K562 (cell line): ENCODE measurements at regions not wholly inside any gene's neighbourhood (a gene's known extent, or its start where the extent isn't known, plus 50 kb on each side); places are given as distances from the start of the nearest gene placed in this dataset.

Experiments used
- BACH1 ChIP-seq: fragments of 200-800 bp; sonication (Bioruptor generic); IDR thresholded peaks from 2 replicates; pipeline ENCODE4 v1.6.1; 2016; ENCODE audit warnings: missing genetic modification characterization, missing compliant biosample characterization
- BRD4 ChIP-seq: fragments of 200-600 bp; sonication (generic); IDR thresholded peaks from 2 replicates; pipeline ENCODE4 v1.6.1; 2017; ENCODE audit warnings: inconsistent platforms
- FOXJ3 ChIP-seq: sonication (generic); formaldehyde crosslinking; IDR thresholded peaks from 2 replicates; pipeline ENCODE4 v1.4.0; 2020; ENCODE audit warnings: mild to moderate bottlenecking, missing genetic modification reagents
- HDAC6 ChIP-seq: IDR thresholded peaks from 2 replicates; pipeline ENCODE4 v1.6.1; 2012; ENCODE audit warnings: low read depth, mild to moderate bottlenecking, control low read depth, inconsistent platforms, low read length, moderate library complexity
- MBD2 ChIP-seq: sonication (generic); IDR thresholded peaks from 2 replicates; pipeline ENCODE4 v1.6.1; 2016; ENCODE audit warnings: low read depth, borderline replicate concordance
- MTA3 ChIP-seq: fragments of 450-650 bp; formaldehyde crosslinking; IDR thresholded peaks from 2 replicates; pipeline ENCODE4 v1.6.1; 2017; ENCODE audit warnings: mild to moderate bottlenecking, borderline replicate concordance
- PRDM10 ChIP-seq: fragments of 450-650 bp; IDR thresholded peaks from 2 replicates; pipeline ENCODE4 v1.6.1; 2018; ENCODE audit not compliant: partially characterized antibody
- RBM34 ChIP-seq: fragments of 200-400 bp; formaldehyde crosslinking; IDR thresholded peaks from 2 replicates; pipeline ENCODE4 v1.6.1; 2018; ENCODE audit warnings: low read length, borderline replicate concordance; ENCODE audit not compliant: insufficient read depth
- SETDB1 ChIP-seq: IDR thresholded peaks from one replicate; pipeline ENCODE4 v1.6.1; 2012; ENCODE audit warnings: low read length, control low read depth, inconsistent platforms
- SMARCE1 ChIP-seq: fragments of 450-650 bp; IDR thresholded peaks from 2 replicates; pipeline ENCODE4 v1.7.1; 2016; ENCODE audit warnings: mild to moderate bottlenecking
- TFAP4 ChIP-seq: sonication (generic); formaldehyde crosslinking; IDR thresholded peaks from 2 replicates; pipeline ENCODE4 v1.8.0; 2022; ENCODE audit warnings: missing genetic modification reagents, mild to moderate bottlenecking, moderate library complexity, borderline replicate concordance
- XRCC5 ChIP-seq: fragments of 200-400 bp; formaldehyde crosslinking; IDR thresholded peaks from 2 replicates; pipeline ENCODE4 v1.6.1; 2017; ENCODE audit warnings: low read depth, mild to moderate bottlenecking, low read length
- ZBTB9 ChIP-seq: fragments of 450-650 bp; formaldehyde crosslinking; IDR thresholded peaks from 2 replicates; pipeline ENCODE4 v1.4.0; 2020; ENCODE audit warnings: mild to moderate bottlenecking, moderate library complexity
- ZNF121 ChIP-seq: sonication (generic); formaldehyde crosslinking; conservative IDR thresholded peaks from 2 replicates; pipeline ENCODE4 v1.8.0; 2022; ENCODE audit warnings: missing genetic modification reagents
- ZNF639 ChIP-seq, 2 experiments: fragments of 200-800 bp in 1 of 2; sonication (Bioruptor generic) in 1 of 2; sonication (generic) in 1 of 2; formaldehyde crosslinking in 1 of 2; IDR thresholded peaks in 1 of 2; conservative IDR thresholded peaks in 1 of 2; 2 replicates each; pipeline versions ENCODE4 v1.5.0 to v1.6.1; 2016 to 2020; ENCODE audit warnings: missing compliant biosample characterization in 1 of 2, missing genetic modification characterization in 1 of 2, missing genetic modification reagents in 1 of 2
- ZZZ3 ChIP-seq: fragments of 450-650 bp; IDR thresholded peaks from 2 replicates; pipeline ENCODE4 v1.6.1; 2016; ENCODE audit warnings: antibody characterized with exemption, mild to moderate bottlenecking, moderate library complexity

GRCh38 chr12:9334041-9334692, 126.0 kb upstream of the PZP start (continued):
- TF ChIP-seq PRDM10: no peak
- TF ChIP-seq ZNF639 (CRISPR knock-in tag; conservative IDR thresholded peaks at IDR 0.05 in 1 of 2, IDR thresholded peaks at IDR 0.05 in 1 of 2): peak in 1 of 2 experiments; percentile 41; a peak in 1 of 4 replicates
- peak; percentile 75; the same call in 1 of the 2 replicates for TF ChIP-seq BACH1 (tag)
- TF ChIP-seq ZNF121 (CRISPR knock-in tag): no peak
- TF ChIP-seq FOXJ3 (CRISPR knock-in tag): no peak
- no peak for TF ChIP-seq XRCC5
- no peak for TF ChIP-seq SETDB1
- no peak for TF ChIP-seq ZBTB9 (CRISPR knock-in tag)
- TF ChIP-seq RBM34: no peak
- TF ChIP-seq MBD2: no peak
- no peak for TF ChIP-seq MTA3
- TF ChIP-seq SMARCE1: no peak
- no peak for TF ChIP-seq HDAC6
- no peak for TF ChIP-seq TFAP4 (CRISPR knock-in tag)
- TF ChIP-seq BRD4: no peak
- no peak for TF ChIP-seq ZZZ3
